ENCODE measurements at regions not wholly inside any gene's neighbourhood (a gene's known extent, or its start where the extent isn't known, plus 50 kb on each side); places are given as distances from the start of the nearest gene placed in this dataset.

DNA sequence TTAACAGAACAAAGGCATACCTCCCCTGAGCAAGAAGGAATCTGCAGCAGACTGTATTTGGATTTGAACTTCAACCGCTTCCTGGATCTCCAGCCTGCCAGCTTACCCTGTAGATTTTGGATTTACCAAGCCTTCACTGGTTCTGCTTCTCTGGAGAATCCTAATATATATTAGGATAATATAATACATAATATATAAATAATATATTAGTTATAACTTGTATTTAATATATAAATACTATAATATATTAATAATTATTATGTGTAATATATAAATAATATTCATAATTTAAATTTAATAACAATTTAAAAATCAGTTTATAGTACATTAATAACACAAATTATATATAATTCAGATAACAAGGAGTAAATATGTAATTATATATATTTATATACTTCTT, 121.4 kb downstream of the COX18 start:
- TF ChIP-seq, protein P1, sequence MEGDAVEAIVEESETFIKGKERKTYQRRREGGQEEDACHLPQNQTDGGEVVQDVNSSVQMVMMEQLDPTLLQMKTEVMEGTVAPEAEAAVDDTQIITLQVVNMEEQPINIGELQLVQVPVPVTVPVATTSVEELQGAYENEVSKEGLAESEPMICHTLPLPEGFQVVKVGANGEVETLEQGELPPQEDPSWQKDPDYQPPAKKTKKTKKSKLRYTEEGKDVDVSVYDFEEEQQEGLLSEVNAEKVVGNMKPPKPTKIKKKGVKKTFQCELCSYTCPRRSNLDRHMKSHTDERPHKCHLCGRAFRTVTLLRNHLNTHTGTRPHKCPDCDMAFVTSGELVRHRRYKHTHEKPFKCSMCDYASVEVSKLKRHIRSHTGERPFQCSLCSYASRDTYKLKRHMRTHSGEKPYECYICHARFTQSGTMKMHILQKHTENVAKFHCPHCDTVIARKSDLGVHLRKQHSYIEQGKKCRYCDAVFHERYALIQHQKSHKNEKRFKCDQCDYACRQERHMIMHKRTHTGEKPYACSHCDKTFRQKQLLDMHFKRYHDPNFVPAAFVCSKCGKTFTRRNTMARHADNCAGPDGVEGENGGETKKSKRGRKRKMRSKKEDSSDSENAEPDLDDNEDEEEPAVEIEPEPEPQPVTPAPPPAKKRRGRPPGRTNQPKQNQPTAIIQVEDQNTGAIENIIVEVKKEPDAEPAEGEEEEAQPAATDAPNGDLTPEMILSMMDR (IDR thresholded peaks at IDR 0.05; ENCODE audit: low read depth, low read length), result no peak

DNA sequence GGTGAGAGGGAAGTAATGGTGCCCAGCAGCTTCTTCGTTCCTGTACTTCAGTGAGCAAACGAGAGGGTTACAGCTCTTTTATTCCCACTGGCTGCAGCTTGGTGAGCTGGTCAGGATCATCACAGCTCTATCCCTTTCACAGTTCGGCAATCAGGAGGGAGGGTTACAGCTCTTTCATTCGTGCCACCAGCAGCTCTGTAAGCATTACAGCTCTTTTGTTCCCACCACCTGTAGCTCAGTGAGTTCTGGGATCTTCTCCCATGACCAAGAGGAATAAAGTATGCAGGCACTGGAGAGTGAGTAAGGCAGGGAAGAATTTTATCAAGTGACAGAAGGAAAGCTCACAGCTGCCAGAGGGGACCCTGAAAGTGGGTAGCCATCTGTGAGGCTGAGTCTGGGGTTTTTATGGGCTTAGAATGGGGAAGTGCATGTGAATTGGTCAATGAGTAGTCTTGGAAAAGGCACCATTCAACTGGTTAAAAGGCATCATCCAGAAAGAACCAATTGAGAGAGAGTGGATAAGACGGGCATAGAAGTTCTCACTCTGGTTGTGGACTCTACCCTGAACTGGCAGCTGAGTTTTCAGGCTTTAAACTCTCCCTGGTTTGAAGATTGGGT, 123.7 kb downstream of the COX18 start:
- no peaks in the 10 kb centered on the region for H3K9me3 ChIP-seq (ENCODE audit: low read depth)
- TF ChIP-seq, protein P1 (IDR thresholded peaks at IDR 0.05; ENCODE audit: low read depth, low read length), result no peak
- H3K4me3 ChIP-seq, result no peak overlapping the region
- no peak overlapping the region for H3K27ac ChIP-seq
- peaks cover 9% of the 10 kb centered on the region for H3K4me1 ChIP-seq (ENCODE audit: low read depth)
- DNase-seq (ENCODE audit: low read depth in 1 of 2, low spot score in 1 of 2), result no peak
- no peaks in the 10 kb centered on the region for H3K36me3 ChIP-seq
- no peaks in the 10 kb centered on the region for H3K27me3 ChIP-seq

More for the DNA sequence above, 121.4 kb downstream of the COX18 start:
- Histone ChIP-seq H3K27ac (no peak overlapping the region), H3K9me3 (ENCODE audit: low read depth) (no peaks in the 10 kb centered on the region), H3K27me3 (no peaks in the 10 kb centered on the region), H3K36me3 (no peaks in the 10 kb centered on the region), H3K4me3 (no peak overlapping the region), H3K4me1 (ENCODE audit: low read depth) (peaks cover 1% of the 10 kb centered on the region)
- no peak for DNase-seq (ENCODE audit: low read depth in 1 of 2, low spot score in 1 of 2)

DNA sequence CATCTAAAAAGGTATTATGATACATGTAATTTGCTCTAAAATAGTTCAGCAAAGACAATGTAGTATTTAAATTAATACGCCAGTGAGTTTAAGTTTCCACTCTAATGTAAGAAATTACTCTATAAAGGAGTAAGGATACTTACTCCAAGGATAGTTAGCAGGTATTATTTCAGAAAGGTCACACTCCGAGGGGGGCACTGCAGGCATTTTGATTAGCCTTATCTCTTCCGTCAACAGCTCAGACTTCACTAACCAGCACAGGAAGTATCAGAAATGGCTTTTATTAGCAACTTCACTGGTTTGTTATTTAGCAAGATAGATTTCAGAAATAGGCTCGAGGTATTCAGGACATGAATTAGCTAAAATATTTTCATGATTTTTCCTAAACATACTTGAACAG, 127.0 kb downstream of the COX18 start:
- Histone ChIP-seq H3K36me3 (no peaks in the 10 kb centered on the region), H3K9me3 (ENCODE audit: low read depth) (no peaks in the 10 kb centered on the region), H3K4me1 (ENCODE audit: low read depth) (peaks cover 9% of the 10 kb centered on the region), H3K27me3 (no peaks in the 10 kb centered on the region), H3K27ac (no peak overlapping the region), H3K4me3 (no peak overlapping the region)
- TF ChIP-seq, protein P1 (IDR thresholded peaks at IDR 0.05; ENCODE audit: low read depth, low read length), result no peak
- DNase-seq (ENCODE audit: low read depth in 1 of 2, low spot score in 1 of 2), result no peak

DNA sequence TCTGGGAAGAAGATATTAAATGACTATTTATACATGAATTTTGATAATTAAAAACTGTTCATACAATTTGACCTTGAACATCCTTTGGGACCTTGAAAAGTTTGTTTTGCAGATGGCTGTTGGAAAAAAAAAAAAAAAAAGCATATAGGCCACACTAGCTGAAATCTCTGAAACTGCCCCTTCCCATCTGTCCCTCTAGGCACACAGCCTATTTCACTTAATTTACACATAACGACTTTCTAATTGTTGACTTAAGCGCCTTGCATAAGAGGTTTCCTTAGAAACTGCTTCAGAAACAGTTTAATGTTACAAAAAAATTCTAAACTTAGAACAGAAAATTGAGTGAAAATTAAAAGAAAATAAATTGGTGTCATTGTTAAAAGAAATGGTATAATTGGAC, 131.0 kb downstream of the COX18 start:
- H3K4me3 ChIP-seq, result no peak overlapping the region

DNA sequence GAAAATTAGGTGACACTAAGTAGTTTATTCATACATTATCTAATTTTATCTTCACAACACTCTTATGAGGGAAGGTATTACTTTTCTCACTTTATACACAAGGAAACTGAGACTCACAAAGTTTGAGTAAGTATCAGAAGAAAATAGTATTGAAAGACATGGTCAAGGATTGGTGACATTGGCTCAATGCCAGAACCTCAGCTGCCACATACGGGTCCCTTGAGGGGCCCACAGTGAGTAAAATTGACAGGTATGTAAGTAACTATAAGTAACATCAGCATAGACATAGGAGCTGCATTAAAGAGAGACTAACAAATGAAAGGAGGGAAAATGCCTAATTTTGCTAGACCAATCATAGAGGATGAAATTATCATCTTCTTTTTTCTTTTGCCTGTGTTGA, 134.1 kb downstream of the COX18 start:
- Histone ChIP-seq H3K36me3 (no peaks in the 10 kb centered on the region), H3K4me1 (ENCODE audit: low read depth) (no peaks in the 10 kb centered on the region), H3K27ac (no peak overlapping the region), H3K27me3 (no peaks in the 10 kb centered on the region), H3K9me3 (ENCODE audit: low read depth) (no peaks in the 10 kb centered on the region), H3K4me3 (no peak overlapping the region)
- no peak for DNase-seq (ENCODE audit: low read depth in 1 of 2, low spot score in 1 of 2)
- TF ChIP-seq, protein P1 (IDR thresholded peaks at IDR 0.05; ENCODE audit: low read depth, low read length), result no peak

More for the DNA sequence above, 131.0 kb downstream of the COX18 start:
- Histone ChIP-seq H3K36me3 (no peaks in the 10 kb centered on the region), H3K4me1 (ENCODE audit: low read depth) (peaks cover 9% of the 10 kb centered on the region), H3K9me3 (ENCODE audit: low read depth) (no peaks in the 10 kb centered on the region), H3K27me3 (no peaks in the 10 kb centered on the region), H3K27ac (no peak overlapping the region)
- TF ChIP-seq, protein P1 (IDR thresholded peaks at IDR 0.05; ENCODE audit: low read depth, low read length), result no peak
- no peak for DNase-seq (ENCODE audit: low read depth in 1 of 2, low spot score in 1 of 2)
